ENCODE measurements at regions not wholly inside any gene's neighbourhood (a gene's known extent, or its start where the extent isn't known, plus 50 kb on each side); places are given as distances from the start of the nearest gene placed in this dataset.
"Not testable (repeated sequence)": the region's sequence is repeated elsewhere in the genome, so short reads cannot be mapped to it uniquely, and the experiment has no call there.

DNA sequence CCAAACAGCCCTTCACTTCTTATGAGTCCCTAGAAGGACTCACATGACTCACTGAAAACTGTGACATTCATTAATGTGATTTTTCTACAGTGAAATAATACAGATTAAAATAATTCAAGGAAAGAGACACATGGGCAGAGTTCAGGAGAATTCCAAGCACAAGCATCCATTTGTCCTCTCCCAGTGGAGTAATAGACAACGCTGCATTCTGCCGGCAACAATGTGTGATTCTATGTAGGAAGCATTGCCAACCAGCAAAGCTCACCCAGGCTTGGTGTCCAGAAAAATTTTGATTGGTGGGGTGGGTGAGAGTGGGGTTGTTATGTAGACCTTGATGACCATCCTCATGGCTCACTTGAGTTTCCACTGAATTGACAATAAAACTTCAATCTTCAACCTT, 123.9 kb downstream of the VPREB1 start:
- no peak overlapping the region for H3K27ac Mint-ChIP-seq
- H3K36me3 Mint-ChIP-seq (ENCODE audit: low read depth), result no peaks in the 10 kb centered on the region
- no peaks in the 10 kb centered on the region for H3K4me1 Mint-ChIP-seq
- H3K9me3 Mint-ChIP-seq, result no peaks in the 10 kb centered on the region
- H3K4me3 Mint-ChIP-seq, result no peak overlapping the region
- TF ChIP-seq, protein P1, sequence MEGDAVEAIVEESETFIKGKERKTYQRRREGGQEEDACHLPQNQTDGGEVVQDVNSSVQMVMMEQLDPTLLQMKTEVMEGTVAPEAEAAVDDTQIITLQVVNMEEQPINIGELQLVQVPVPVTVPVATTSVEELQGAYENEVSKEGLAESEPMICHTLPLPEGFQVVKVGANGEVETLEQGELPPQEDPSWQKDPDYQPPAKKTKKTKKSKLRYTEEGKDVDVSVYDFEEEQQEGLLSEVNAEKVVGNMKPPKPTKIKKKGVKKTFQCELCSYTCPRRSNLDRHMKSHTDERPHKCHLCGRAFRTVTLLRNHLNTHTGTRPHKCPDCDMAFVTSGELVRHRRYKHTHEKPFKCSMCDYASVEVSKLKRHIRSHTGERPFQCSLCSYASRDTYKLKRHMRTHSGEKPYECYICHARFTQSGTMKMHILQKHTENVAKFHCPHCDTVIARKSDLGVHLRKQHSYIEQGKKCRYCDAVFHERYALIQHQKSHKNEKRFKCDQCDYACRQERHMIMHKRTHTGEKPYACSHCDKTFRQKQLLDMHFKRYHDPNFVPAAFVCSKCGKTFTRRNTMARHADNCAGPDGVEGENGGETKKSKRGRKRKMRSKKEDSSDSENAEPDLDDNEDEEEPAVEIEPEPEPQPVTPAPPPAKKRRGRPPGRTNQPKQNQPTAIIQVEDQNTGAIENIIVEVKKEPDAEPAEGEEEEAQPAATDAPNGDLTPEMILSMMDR (IDR thresholded peaks at IDR 0.05; ENCODE audit: unreplicated experiment in 3 of 3), result no peak
- H3K27me3 Mint-ChIP-seq (ENCODE audit: low read depth), result peaks cover 58% of the 10 kb centered on the region

DNA sequence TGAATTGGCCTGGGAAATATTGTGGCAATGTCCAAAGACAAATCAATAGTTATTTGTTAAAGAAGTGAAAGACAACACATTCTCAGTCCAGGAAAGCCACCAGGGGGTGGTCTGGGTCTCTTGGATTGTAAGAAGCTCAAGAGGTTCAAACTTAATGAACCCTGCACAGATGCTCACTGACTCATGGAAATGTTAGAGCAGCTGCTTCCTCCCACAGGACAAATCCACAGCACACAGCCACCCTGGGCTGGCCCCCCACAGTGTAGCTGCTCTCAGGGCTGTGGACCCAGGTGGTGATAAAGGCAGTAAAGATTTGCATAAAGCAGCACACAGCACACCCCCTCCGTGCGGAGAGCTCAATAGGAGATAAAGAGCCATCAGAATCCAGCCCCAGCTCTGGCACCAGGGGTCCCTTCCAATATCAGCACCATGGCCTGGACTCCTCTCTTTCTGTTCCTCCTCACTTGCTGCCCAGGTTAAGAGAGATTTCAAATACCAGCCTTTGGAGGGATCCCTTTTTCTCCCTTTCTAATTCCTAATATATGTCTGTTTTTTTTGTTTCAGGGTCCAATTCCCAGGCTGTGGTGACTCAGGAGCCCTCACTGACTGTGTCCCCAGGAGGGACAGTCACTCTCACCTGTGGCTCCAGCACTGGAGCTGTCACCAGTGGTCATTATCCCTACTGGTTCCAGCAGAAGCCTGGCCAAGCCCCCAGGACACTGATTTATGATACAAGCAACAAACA, 124.8 kb downstream of the VPREB1 start:
- H3K36me3 Mint-ChIP-seq (ENCODE audit: low read depth); H3K9me3 Mint-ChIP-seq; H3K4me3 Mint-ChIP-seq; H3K4me1 Mint-ChIP-seq; H3K27ac Mint-ChIP-seq: not testable (repeated sequence)
- H3K27me3 Mint-ChIP-seq (ENCODE audit: low read depth), result peaks cover 55% of the 10 kb centered on the region

DNA sequence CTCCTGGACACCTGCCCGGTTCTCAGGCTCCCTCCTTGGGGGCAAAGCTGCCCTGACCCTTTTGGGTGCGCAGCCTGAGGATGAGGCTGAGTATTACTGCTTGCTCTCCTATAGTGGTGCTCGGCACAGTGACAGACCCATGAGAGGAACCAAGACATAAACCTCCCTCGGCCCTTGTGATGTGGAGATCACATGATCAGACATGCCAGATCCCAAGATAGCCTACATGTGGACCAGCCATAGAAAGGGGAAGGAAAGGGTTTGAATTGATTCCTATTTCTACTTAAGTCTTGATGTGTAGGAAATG, 125.3 kb downstream of the VPREB1 start:
- TF ChIP-seq, protein P1 (IDR thresholded peaks at IDR 0.05; ENCODE audit: unreplicated experiment in 3 of 3), result no peak
- no peak overlapping the region for H3K27ac Mint-ChIP-seq
- no peaks in the 10 kb centered on the region for H3K36me3 Mint-ChIP-seq (ENCODE audit: low read depth)
- no peaks in the 10 kb centered on the region for H3K9me3 Mint-ChIP-seq
- no peak overlapping the region for H3K4me3 Mint-ChIP-seq
- peaks cover 56% of the 10 kb centered on the region for H3K27me3 Mint-ChIP-seq (ENCODE audit: low read depth)
- H3K4me1 Mint-ChIP-seq, result no peaks in the 10 kb centered on the region

DNA sequence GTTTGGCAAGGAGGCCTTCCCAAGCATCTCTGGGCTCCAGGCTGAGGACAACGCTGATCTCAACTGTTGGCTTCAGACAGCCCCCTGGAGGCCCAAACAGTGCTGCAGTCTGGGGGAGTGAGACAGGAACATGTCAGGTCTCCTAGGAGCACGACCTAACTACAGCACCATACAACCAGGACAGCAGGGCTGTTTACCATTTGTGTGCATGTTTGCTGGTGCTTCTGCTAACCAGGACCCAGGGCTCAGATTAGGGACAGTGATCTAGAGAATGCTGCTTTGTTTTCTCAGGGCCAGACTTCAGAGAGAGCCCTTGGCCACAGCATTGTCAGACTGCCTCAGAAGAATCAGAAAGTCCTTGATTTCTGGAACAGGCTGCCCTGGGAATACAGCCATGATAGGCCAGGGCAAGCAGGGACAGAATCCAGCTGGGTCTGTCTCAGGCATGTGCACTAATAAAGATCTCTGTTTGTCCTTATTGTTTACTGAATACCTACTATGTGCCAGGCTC, 126.5 kb downstream of the VPREB1 start:
- Mint-ChIP-seq H3K4me1 (peaks cover 5% of the 10 kb centered on the region), H3K36me3 (ENCODE audit: low read depth) (no peaks in the 10 kb centered on the region), H3K9me3 (no peaks in the 10 kb centered on the region), H3K4me3 (no peak overlapping the region), H3K27me3 (ENCODE audit: low read depth) (peaks cover 62% of the 10 kb centered on the region), H3K27ac (no peak overlapping the region)
- TF ChIP-seq, protein P1 (IDR thresholded peaks at IDR 0.05; ENCODE audit: unreplicated experiment in 3 of 3), result no peak

DNA sequence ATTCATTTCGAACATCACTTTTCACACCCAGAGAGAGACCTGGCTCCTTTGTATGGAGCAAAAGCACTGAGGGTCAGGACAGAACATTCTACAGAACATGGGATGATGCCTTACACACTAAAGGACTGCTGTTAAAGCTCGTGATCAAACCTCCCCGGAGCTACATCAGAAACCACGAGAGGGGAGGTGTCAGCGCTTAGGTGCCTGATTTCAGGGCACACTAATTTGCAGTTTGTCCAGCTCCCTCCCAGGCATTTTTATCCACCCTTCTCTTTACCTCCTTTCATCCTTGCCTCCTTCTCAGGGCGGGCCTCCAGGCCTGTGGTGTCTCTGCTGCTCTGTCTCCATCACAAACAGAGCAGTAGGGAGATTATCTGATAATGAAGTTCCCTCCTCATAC, 127.5 kb downstream of the VPREB1 start:
- H3K4me3 Mint-ChIP-seq, result no peak overlapping the region
- H3K27me3 Mint-ChIP-seq (ENCODE audit: low read depth), result peaks cover 64% of the 10 kb centered on the region
- no peaks in the 10 kb centered on the region for H3K9me3 Mint-ChIP-seq
- H3K27ac Mint-ChIP-seq, result no peak overlapping the region
- peaks cover 5% of the 10 kb centered on the region for H3K4me1 Mint-ChIP-seq
- no peaks in the 10 kb centered on the region for H3K36me3 Mint-ChIP-seq (ENCODE audit: low read depth)
- TF ChIP-seq, protein P1 (IDR thresholded peaks at IDR 0.05; ENCODE audit: unreplicated experiment in 3 of 3), result no peak

DNA sequence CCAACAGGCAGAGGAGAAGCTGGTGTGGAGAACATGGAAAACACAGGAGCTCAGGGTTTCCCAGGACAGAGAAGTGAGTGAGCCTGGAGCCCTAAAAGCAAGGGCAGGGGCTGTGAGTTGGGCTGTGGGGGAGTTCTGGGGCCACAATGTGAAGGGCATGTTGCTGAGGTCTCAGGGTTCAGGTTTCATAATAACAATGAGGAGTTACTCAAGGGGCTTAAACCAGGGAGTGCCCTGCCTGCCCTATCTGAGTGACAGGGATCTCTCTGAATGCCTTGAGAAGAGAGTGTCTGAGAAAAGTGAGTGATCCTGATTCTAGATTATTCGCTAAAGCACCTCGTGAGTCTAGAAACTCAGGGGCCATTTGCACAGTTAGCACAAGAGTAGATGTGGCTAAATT, 129.6 kb downstream of the VPREB1 start:
- Mint-ChIP-seq H3K36me3 (ENCODE audit: low read depth) (no peaks in the 10 kb centered on the region), H3K27ac (no peak overlapping the region), H3K9me3 (no peaks in the 10 kb centered on the region), H3K27me3 (ENCODE audit: low read depth) (peaks cover 58% of the 10 kb centered on the region), H3K4me3 (no peak overlapping the region), H3K4me1 (peaks cover 5% of the 10 kb centered on the region)
- TF ChIP-seq, protein P1 (IDR thresholded peaks at IDR 0.05; ENCODE audit: unreplicated experiment in 3 of 3), result no peak
